ENCODE measurements at regions not wholly inside any gene's neighbourhood (a gene's known extent, or its start where the extent isn't known, plus 50 kb on each side); places are given as distances from the start of the nearest gene placed in this dataset.
"Not testable (repeated sequence)": the region's sequence is repeated elsewhere in the genome, so short reads cannot be mapped to it uniquely, and the experiment has no call there.

GRCh38 chr1:194039578-194039977 is 853.2 kb upstream of the B3GALT2 start:
- no peak overlapping the region for H3K27ac Mint-ChIP-seq
- ATAC-seq (replicated peaks), result no peak
- no peaks in the 10 kb centered on the region for H3K27me3 Mint-ChIP-seq
- H3K9me3 Mint-ChIP-seq, result peaks cover 7% of the 10 kb centered on the region
- H3K36me3 Mint-ChIP-seq (ENCODE audit: low read depth), result no peaks in the 10 kb centered on the region
- H3K4me3 Mint-ChIP-seq, result no peak overlapping the region
- peaks cover 8% of the 10 kb centered on the region for H3K4me1 Mint-ChIP-seq

- Mint-ChIP-seq H3K9me3 (peaks cover 19% of the 10 kb centered on the region), H3K27ac (no peak overlapping the region), H3K27me3 (no peaks in the 10 kb centered on the region), H3K36me3 (ENCODE audit: low read depth) (peaks cover 4% of the 10 kb centered on the region), H3K4me1 (no peaks in the 10 kb centered on the region), H3K4me3 (no peak overlapping the region)
- no peak for ATAC-seq (replicated peaks)
These were observed 847.2 kb upstream of the B3GALT2 start for GRCh38 chr1:194033646-194034045.

GRCh38 chr1:194028002-194028401 is 841.6 kb upstream of the B3GALT2 start:
- Mint-ChIP-seq H3K36me3 (ENCODE audit: low read depth) (no peaks in the 10 kb centered on the region), H3K4me1 (peaks cover 4% of the 10 kb centered on the region), H3K9me3 (peaks cover 17% of the 10 kb centered on the region)

GRCh38 chr1:194026422-194026821 is 840.0 kb upstream of the B3GALT2 start:
- H3K4me3 Mint-ChIP-seq, result no peak overlapping the region

More at GRCh38 chr1:194028002-194028401, 841.6 kb upstream of the B3GALT2 start:
- no peak for ATAC-seq (replicated peaks)
- Mint-ChIP-seq H3K27ac (no peak overlapping the region), H3K27me3 (no peaks in the 10 kb centered on the region), H3K4me3 (no peak overlapping the region)

GRCh38 chr1:194024659-194025058 is 838.2 kb upstream of the B3GALT2 start:
- no peak overlapping the region for H3K27ac Mint-ChIP-seq

More at GRCh38 chr1:194026422-194026821, 840.0 kb upstream of the B3GALT2 start:
- Mint-ChIP-seq H3K36me3 (ENCODE audit: low read depth) (no peaks in the 10 kb centered on the region), H3K4me1 (peaks cover 4% of the 10 kb centered on the region), H3K27me3 (no peaks in the 10 kb centered on the region), H3K9me3 (peaks cover 12% of the 10 kb centered on the region), H3K27ac (no peak overlapping the region)
- ATAC-seq (replicated peaks), result no peak

DNA sequence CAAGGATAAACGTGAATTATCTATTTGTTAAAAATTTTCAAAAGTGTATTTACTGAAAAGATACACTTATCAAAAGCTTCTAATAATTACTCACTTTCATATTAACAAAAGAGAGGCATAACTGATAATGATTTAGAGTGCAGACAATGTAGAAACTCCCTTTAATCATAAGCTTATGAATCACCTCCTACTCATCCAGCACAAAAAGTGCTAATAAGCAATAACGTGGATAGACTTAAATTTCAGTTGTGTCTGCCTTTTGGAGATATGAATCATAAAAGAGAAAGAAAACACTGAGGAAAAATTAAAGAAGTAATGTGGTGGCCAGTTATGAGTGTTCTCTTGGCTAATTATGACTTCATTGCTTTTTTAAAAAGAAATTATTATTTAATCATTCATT is 827.6 kb upstream of the B3GALT2 start:
- H3K4me3 Mint-ChIP-seq, result no peak overlapping the region
- H3K27ac Mint-ChIP-seq, result no peak overlapping the region
- H3K27me3 Mint-ChIP-seq, result no peaks in the 10 kb centered on the region
- no peaks in the 10 kb centered on the region for H3K4me1 Mint-ChIP-seq
- H3K9me3 Mint-ChIP-seq, result peaks cover 12% of the 10 kb centered on the region
- H3K36me3 Mint-ChIP-seq (ENCODE audit: low read depth), result no peaks in the 10 kb centered on the region
- peak; percentile 58 for ATAC-seq (replicated peaks)

More at GRCh38 chr1:194024659-194025058, 838.2 kb upstream of the B3GALT2 start:
- Mint-ChIP-seq H3K27me3 (no peaks in the 10 kb centered on the region), H3K4me1 (peaks cover 4% of the 10 kb centered on the region), H3K36me3 (ENCODE audit: low read depth) (no peaks in the 10 kb centered on the region), H3K9me3 (peaks cover 12% of the 10 kb centered on the region), H3K4me3 (no peak overlapping the region)
- ATAC-seq (replicated peaks), result no peak

DNA sequence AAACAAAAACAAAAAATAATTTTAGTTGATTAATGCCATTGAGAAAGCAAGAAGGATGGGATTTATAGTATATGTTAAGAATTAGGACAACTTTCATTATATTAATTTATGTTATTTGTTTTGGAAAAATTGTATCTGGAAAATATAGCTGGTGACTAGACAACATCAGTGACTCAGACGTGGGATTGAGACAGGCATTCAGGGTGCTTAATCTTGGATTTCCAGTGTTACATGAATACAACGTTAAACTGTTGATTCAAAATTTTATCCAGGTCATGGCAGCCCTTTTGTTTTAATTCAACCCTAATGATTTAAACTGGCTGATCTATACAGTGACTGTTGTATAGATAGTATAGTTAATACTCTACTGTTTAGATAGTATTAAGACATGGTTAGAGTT is 827.1 kb upstream of the B3GALT2 start:
- no peaks in the 10 kb centered on the region for H3K4me1 Mint-ChIP-seq
- H3K27ac Mint-ChIP-seq, result no peak overlapping the region
- H3K36me3 Mint-ChIP-seq (ENCODE audit: low read depth), result no peaks in the 10 kb centered on the region
- H3K27me3 Mint-ChIP-seq, result no peaks in the 10 kb centered on the region
- no peak overlapping the region for H3K4me3 Mint-ChIP-seq
- H3K9me3 Mint-ChIP-seq, result peaks cover 15% of the 10 kb centered on the region
- ATAC-seq (replicated peaks), result no peak

DNA sequence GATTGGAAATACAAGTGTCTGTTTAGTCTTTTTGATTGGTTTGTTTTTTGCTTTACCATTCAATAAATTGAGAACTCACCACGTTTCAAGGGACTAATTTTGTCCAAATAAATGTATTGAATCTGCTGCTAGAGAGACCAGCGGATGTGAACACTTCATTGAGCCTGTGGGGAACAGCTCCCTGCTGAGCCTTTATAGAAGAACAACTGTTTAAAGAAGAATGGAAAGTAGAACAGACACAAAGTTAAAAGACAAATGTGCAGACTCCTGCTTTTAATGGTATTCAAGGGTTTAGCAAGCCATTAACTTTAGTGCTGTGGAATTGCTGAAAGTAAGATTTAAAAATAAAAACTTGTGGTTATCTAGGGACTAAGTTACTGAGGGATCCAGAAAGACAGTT is 817.7 kb upstream of the B3GALT2 start:
- H3K27ac Mint-ChIP-seq, result no peak overlapping the region
- no peak overlapping the region for H3K4me3 Mint-ChIP-seq
- H3K27me3 Mint-ChIP-seq, result no peaks in the 10 kb centered on the region
- no peaks in the 10 kb centered on the region for H3K4me1 Mint-ChIP-seq
- H3K9me3 Mint-ChIP-seq, result peaks cover 8% of the 10 kb centered on the region
- no peak for ATAC-seq (replicated peaks)
- H3K36me3 Mint-ChIP-seq (ENCODE audit: low read depth), result no peaks in the 10 kb centered on the region

DNA sequence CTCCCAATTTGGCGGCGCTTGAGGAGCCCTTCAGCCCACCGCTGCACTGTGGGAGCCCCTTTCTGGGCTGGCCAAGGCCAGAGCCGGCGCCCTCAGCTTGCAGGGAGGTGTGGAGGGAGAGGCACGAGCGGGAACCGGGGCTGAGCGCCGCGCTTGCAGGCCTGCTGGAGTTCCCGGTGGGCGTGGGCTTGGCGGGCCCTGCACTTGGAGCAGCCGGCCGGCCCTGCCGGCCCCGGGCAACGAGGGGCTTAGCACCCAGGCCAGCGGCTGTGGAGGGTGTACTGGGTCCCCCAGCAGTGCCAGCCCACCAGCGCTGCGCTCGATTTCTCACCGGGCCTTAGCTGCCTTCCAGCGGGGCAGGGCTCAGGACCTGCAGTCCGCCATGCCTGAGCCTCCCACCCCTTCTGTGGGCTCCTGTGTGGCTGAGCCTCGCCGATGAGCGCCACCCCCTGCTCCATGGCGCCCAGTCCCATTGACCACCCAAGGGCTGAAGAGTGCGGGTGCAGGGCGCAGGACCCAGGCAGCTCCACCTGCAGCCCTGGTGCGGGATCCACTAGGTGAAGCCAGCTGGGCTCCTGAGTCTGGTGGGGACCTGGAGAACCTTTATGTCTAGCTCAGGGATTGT is 815.4 kb upstream of the B3GALT2 start:
- H3K27ac Mint-ChIP-seq; H3K27me3 Mint-ChIP-seq; H3K36me3 Mint-ChIP-seq (ENCODE audit: low read depth); H3K9me3 Mint-ChIP-seq; H3K4me3 Mint-ChIP-seq; H3K4me1 Mint-ChIP-seq; ATAC-seq (replicated peaks): not testable (repeated sequence)

- no peaks in the 10 kb centered on the region for H3K27me3 Mint-ChIP-seq
- peaks cover 20% of the 10 kb centered on the region for H3K9me3 Mint-ChIP-seq
- ATAC-seq (replicated peaks), result no peak
- H3K4me3 Mint-ChIP-seq, result no peak overlapping the region
- H3K36me3 Mint-ChIP-seq (ENCODE audit: low read depth), result no peaks in the 10 kb centered on the region
- no peak overlapping the region for H3K27ac Mint-ChIP-seq
- no peaks in the 10 kb centered on the region for H3K4me1 Mint-ChIP-seq
These were observed 802.5 kb upstream of the B3GALT2 start for GRCh38 chr1:193988885-193989284.

GRCh38 chr1:193979219-193979618 is 792.8 kb upstream of the B3GALT2 start:
- no peak for ATAC-seq (replicated peaks)
- Mint-ChIP-seq H3K27ac (no peak overlapping the region), H3K36me3 (ENCODE audit: low read depth) (no peaks in the 10 kb centered on the region), H3K27me3 (no peaks in the 10 kb centered on the region), H3K9me3 (peaks cover 2% of the 10 kb centered on the region), H3K4me3 (no peak overlapping the region), H3K4me1 (no peaks in the 10 kb centered on the region)

DNA sequence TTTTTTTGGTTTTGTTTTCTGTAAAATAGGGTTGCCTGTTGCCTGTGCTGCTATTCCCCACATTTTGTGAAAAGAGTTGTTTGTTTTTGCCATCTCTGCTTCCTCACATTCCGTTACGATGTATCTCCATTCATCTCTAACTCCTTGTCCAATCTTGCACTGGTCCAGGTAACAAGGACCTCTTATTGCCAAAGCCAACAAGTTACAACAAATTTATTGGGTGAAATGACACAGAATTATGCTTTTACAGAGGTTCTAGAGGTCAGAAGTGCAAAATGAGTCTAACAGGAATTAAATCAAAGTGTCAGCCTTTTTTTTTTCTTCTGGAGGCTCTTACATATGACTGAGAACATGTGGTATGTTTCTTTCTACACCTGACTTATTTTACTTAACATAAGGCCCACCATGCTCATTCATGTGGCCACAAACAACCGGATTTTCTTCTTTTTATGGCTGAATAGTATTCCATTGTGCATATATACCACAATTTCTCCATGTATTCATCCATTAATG is 787.9 kb upstream of the B3GALT2 start:
- H3K36me3 Mint-ChIP-seq (ENCODE audit: low read depth), result no peaks in the 10 kb centered on the region
- no peaks in the 10 kb centered on the region for H3K27me3 Mint-ChIP-seq
- H3K27ac Mint-ChIP-seq, result no peak overlapping the region
- peaks cover 8% of the 10 kb centered on the region for H3K9me3 Mint-ChIP-seq
- ATAC-seq (replicated peaks), result no peak
- no peak overlapping the region for H3K4me3 Mint-ChIP-seq
- H3K4me1 Mint-ChIP-seq, result no peaks in the 10 kb centered on the region

DNA sequence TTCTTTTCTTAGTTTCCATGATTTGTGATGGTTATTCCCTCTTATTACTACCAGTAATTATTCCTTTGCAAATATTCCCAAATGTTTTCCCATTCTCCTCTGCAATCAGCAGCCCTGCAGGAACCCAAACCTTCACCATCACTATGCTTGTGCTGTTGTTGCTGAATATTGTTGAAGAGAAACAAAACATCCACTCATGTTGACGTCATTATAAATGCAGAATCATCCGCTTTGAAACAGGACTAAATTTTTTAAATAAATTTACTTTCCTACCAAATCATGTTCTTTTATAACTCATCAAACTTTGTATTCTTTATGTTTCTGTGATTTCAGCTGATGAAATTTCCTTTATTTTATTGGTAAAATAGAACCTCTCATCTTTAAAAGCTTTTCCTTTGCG is 787.0 kb upstream of the B3GALT2 start:
- H3K9me3 Mint-ChIP-seq, result peaks cover 8% of the 10 kb centered on the region
- no peak for ATAC-seq (replicated peaks)
- no peak overlapping the region for H3K27ac Mint-ChIP-seq
- no peaks in the 10 kb centered on the region for H3K27me3 Mint-ChIP-seq
- H3K36me3 Mint-ChIP-seq (ENCODE audit: low read depth), result no peaks in the 10 kb centered on the region
- no peak overlapping the region for H3K4me3 Mint-ChIP-seq
- no peaks in the 10 kb centered on the region for H3K4me1 Mint-ChIP-seq

- no peak overlapping the region for H3K4me3 Mint-ChIP-seq
- H3K27me3 Mint-ChIP-seq, result no peaks in the 10 kb centered on the region
- no peak overlapping the region for H3K27ac Mint-ChIP-seq
- peaks cover 8% of the 10 kb centered on the region for H3K9me3 Mint-ChIP-seq
- no peaks in the 10 kb centered on the region for H3K4me1 Mint-ChIP-seq
- no peaks in the 10 kb centered on the region for H3K36me3 Mint-ChIP-seq (ENCODE audit: low read depth)
- no peak for ATAC-seq (replicated peaks)
These were observed 785.2 kb upstream of the B3GALT2 start for GRCh38 chr1:193971595-193971994.

DNA sequence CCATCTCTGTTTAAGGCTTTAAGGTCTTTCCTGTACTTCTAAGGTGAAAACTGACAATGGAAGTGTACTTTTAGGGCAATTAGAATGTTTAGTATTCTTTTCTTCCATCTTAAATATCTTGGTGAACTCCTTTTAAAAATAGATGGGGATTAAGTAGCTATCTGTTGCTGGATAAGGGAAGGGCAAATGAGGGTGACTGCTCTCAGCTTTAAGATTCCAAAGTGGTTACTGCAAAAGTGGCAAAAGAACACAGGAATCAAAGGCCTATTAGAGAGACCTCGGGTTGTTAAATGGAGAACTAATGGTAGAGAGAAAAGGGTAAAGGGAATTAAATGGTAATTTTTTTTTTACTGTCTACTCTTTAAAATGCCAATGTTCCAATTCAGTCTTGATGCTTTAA is 774.1 kb upstream of the B3GALT2 start:
- no peaks in the 10 kb centered on the region for H3K9me3 Mint-ChIP-seq
- H3K27me3 Mint-ChIP-seq, result no peaks in the 10 kb centered on the region
- no peak overlapping the region for H3K4me3 Mint-ChIP-seq
- no peak overlapping the region for H3K27ac Mint-ChIP-seq
- no peaks in the 10 kb centered on the region for H3K36me3 Mint-ChIP-seq (ENCODE audit: low read depth)
- peaks cover 6% of the 10 kb centered on the region for H3K4me1 Mint-ChIP-seq
- no peak for ATAC-seq (replicated peaks)

DNA sequence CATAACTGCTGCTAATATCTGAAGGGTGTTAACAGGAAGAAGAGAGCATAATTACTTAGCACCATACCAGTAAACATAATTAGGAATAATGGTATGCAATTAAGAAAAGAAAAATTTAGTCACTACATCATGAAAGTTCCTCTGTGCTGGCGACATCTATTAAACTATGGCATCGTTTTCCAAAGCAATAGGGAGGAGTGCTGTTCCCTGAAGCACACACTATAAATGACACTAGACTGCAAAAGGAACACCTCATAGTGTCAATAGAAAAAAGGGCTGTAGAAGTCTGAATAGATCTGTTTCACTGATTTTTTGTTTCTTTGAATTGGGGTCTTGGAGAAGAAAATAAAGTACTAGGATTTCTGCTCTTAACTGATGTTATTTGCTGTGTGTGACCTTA is 773.6 kb upstream of the B3GALT2 start:
- H3K36me3 Mint-ChIP-seq (ENCODE audit: low read depth), result no peaks in the 10 kb centered on the region
- no peak for ATAC-seq (replicated peaks)
- H3K9me3 Mint-ChIP-seq, result no peaks in the 10 kb centered on the region
- no peak overlapping the region for H3K27ac Mint-ChIP-seq
- H3K27me3 Mint-ChIP-seq, result no peaks in the 10 kb centered on the region
- H3K4me1 Mint-ChIP-seq, result peaks cover 6% of the 10 kb centered on the region
- H3K4me3 Mint-ChIP-seq, result no peak overlapping the region

All from activated T-helper 17 cell treated with anti-CD3 and anti-CD28 coated beads, Interleukin-2, amount 50 U/mL, for 72 hours (primary cell).